ENCODE measurements at regions not wholly inside any gene's neighbourhood (a gene's known extent, or its start where the extent isn't known, plus 50 kb on each side); places are given as distances from the start of the nearest gene placed in this dataset.

DNA sequence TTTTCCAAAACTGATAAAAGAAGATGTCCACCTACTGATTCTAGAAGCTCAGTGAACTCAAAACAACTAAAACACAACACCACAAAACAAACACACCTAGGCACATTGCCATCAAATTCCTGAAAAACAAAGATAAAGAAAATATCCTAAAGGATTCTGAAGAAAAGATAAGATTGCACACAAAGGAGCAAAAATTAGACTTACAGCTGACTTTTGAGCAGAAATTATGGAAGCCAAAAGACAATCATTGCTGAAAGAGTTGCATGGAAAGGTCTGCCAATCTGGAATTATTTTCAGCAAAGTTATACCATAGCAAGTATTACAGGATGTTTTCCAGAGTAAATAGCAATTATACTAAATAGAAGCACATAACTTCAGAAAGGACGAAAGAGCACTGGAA lies 128.2 kb upstream of the IRX2 start:
- no peak for TF ChIP-seq EZH2phosphoT487 (IDR thresholded peaks at IDR 0.05; ENCODE audit: borderline replicate concordance)
- TF ChIP-seq, protein P1, sequence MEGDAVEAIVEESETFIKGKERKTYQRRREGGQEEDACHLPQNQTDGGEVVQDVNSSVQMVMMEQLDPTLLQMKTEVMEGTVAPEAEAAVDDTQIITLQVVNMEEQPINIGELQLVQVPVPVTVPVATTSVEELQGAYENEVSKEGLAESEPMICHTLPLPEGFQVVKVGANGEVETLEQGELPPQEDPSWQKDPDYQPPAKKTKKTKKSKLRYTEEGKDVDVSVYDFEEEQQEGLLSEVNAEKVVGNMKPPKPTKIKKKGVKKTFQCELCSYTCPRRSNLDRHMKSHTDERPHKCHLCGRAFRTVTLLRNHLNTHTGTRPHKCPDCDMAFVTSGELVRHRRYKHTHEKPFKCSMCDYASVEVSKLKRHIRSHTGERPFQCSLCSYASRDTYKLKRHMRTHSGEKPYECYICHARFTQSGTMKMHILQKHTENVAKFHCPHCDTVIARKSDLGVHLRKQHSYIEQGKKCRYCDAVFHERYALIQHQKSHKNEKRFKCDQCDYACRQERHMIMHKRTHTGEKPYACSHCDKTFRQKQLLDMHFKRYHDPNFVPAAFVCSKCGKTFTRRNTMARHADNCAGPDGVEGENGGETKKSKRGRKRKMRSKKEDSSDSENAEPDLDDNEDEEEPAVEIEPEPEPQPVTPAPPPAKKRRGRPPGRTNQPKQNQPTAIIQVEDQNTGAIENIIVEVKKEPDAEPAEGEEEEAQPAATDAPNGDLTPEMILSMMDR (conservative IDR thresholded peaks at IDR 0.05; ENCODE audit: low read length): no peak
- peaks cover 6% of the 10 kb centered on the region; the same call in 1 of the 2 replicates for H3K9me3 ChIP-seq (ENCODE audit: insufficient read depth, low read depth, low read length)
- no peaks in the 10 kb centered on the region for H3F3A ChIP-seq (ENCODE audit: low read depth)
- no peak overlapping the region for H2AFZ ChIP-seq (ENCODE audit: low read length)
- H3K4me3 ChIP-seq (ENCODE audit: low read length, poor library complexity, severe bottlenecking): no peak overlapping the region
- no peaks in the 10 kb centered on the region for H3K27me3 ChIP-seq (ENCODE audit: insufficient read depth, low read length, poor library complexity, severe bottlenecking)
- H3K4me1 ChIP-seq (ENCODE audit: insufficient read depth, low read length, poor library complexity, severe bottlenecking): no peaks in the 10 kb centered on the region
- no peaks in the 10 kb centered on the region for H3K36me3 ChIP-seq (ENCODE audit: insufficient read depth, low read length)
- H4K20me1 ChIP-seq (ENCODE audit: insufficient read depth, low read length, poor library complexity, severe bottlenecking): no peaks in the 10 kb centered on the region
- H3K4me2 ChIP-seq (ENCODE audit: low read depth, low read length, poor library complexity, severe bottlenecking): no peak overlapping the region
- H3K9ac ChIP-seq (ENCODE audit: low read depth, low read length, poor library complexity, severe bottlenecking): no peak overlapping the region
- no peaks in the 10 kb centered on the region for H3K9me2 ChIP-seq (replicated peaks; ENCODE audit: low read depth, low read length)
- H3K79me2 ChIP-seq (ENCODE audit: insufficient read depth, low read length): no peaks in the 10 kb centered on the region

DNA sequence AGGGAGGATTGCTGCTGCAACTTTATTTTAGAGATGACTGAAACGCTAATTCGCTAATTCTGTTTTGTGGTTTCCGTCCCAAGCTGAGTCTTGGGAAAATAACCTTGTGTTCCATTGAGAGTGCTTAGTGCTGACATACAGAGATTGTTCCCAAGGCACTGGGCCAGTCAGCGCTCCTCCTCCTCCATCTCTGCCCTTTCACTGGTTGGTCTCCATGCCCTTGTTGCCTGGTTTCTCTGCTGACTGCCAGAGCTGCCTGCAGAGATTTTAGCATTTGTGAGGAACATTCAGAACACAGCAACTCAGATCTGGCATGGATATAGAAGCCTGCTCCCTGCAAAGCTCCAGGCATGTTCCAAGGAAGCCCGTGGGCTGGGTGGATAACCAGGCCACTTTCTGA lies 126.0 kb upstream of the IRX2 start:
- no peaks in the 10 kb centered on the region for H3K4me1 ChIP-seq (ENCODE audit: insufficient read depth, low read length, poor library complexity, severe bottlenecking)
- H3K79me2 ChIP-seq (ENCODE audit: insufficient read depth, low read length): no peaks in the 10 kb centered on the region
- H3K9me3 ChIP-seq (ENCODE audit: insufficient read depth, low read depth, low read length): 0 out of 2 replicates have a peak, but pooled peaks cover 6% of the 10 kb centered on the region
- no peaks in the 10 kb centered on the region for H3K9me2 ChIP-seq (replicated peaks; ENCODE audit: low read depth, low read length)
- no peak overlapping the region for H3K4me2 ChIP-seq (ENCODE audit: low read depth, low read length, poor library complexity, severe bottlenecking)
- H3K27me3 ChIP-seq (ENCODE audit: insufficient read depth, low read length, poor library complexity, severe bottlenecking): no peaks in the 10 kb centered on the region
- H3K4me3 ChIP-seq (ENCODE audit: low read length, poor library complexity, severe bottlenecking): no peak overlapping the region
- no peaks in the 10 kb centered on the region for H3F3A ChIP-seq (ENCODE audit: low read depth)
- TF ChIP-seq, protein P1 (conservative IDR thresholded peaks at IDR 0.05; ENCODE audit: low read length): no peak
- no peak for TF ChIP-seq EZH2phosphoT487 (IDR thresholded peaks at IDR 0.05; ENCODE audit: borderline replicate concordance)
- no peaks in the 10 kb centered on the region for H3K36me3 ChIP-seq (ENCODE audit: insufficient read depth, low read length)
- H3K9ac ChIP-seq (ENCODE audit: low read depth, low read length, poor library complexity, severe bottlenecking): no peak overlapping the region
- H4K20me1 ChIP-seq (ENCODE audit: insufficient read depth, low read length, poor library complexity, severe bottlenecking): no peaks in the 10 kb centered on the region
- no peak overlapping the region for H2AFZ ChIP-seq (ENCODE audit: low read length)

DNA sequence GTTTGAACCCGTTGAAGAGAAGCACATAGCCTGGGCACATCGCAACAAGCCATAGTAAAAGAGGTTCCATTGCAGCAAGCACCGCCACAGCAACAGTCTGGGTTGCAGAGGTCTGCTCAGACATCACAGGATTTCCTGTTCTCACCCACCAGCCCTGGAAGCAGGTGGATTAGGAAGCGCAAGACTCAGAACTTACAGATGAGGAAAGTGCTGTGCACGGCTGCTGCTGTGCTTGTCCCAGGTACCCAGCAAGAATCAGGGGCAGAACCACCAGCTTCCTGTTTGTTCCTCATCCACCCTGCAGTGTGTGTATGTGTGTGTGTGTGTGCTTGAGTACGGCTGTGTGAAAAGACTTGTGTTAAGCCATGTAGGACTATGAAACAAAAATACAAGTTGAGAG lies 124.7 kb upstream of the IRX2 start:
- Histone ChIP-seq H3K9me3 (ENCODE audit: insufficient read depth, low read depth, low read length) (0 out of 2 replicates have a peak, but pooled peaks cover 6% of the 10 kb centered on the region), H3K9me2 (replicated peaks; ENCODE audit: low read depth, low read length) (no peaks in the 10 kb centered on the region), H3K4me3 (ENCODE audit: low read length, poor library complexity, severe bottlenecking) (no peak overlapping the region), H3K9ac (ENCODE audit: low read depth, low read length, poor library complexity, severe bottlenecking) (no peak overlapping the region), H3K27me3 (ENCODE audit: insufficient read depth, low read length, poor library complexity, severe bottlenecking) (no peaks in the 10 kb centered on the region), H3K36me3 (ENCODE audit: insufficient read depth, low read length) (no peaks in the 10 kb centered on the region), H2AFZ (ENCODE audit: low read length) (no peak overlapping the region), H3K4me2 (ENCODE audit: low read depth, low read length, poor library complexity, severe bottlenecking) (no peak overlapping the region), H4K20me1 (ENCODE audit: insufficient read depth, low read length, poor library complexity, severe bottlenecking) (no peaks in the 10 kb centered on the region), H3K79me2 (ENCODE audit: insufficient read depth, low read length) (no peaks in the 10 kb centered on the region), H3F3A (ENCODE audit: low read depth) (no peaks in the 10 kb centered on the region), H3K4me1 (ENCODE audit: insufficient read depth, low read length, poor library complexity, severe bottlenecking) (no peaks in the 10 kb centered on the region)
- TF ChIP-seq, protein P1 (conservative IDR thresholded peaks at IDR 0.05; ENCODE audit: low read length): no peak
- no peak for TF ChIP-seq EZH2phosphoT487 (IDR thresholded peaks at IDR 0.05; ENCODE audit: borderline replicate concordance)

All from Loucy (cell line).